H1 (cell line): ENCODE measurements at regions not wholly inside any gene's neighbourhood (a gene's known extent, or its start where the extent isn't known, plus 50 kb on each side); places are given as distances from the start of the nearest gene placed in this dataset.

Experiments used
- FOSL1 ChIP-seq: IDR thresholded peaks from 2 replicates; pipeline ENCODE4 v1.6.1; 2011; ENCODE audit warnings: mild to moderate bottlenecking, low read depth, low read length, moderate library complexity; ENCODE audit not compliant: insufficient read depth
- GTF2F1 ChIP-seq: IDR thresholded peaks from 2 replicates; pipeline ENCODE4 v1.6.1; 2012; ENCODE audit warnings: low read depth, low read length, improper control_type of control experiment, borderline replicate concordance
- JUN ChIP-seq: IDR thresholded peaks from 2 replicates; pipeline ENCODE4 v1.6.1; 2011; ENCODE audit warnings: low read depth, mild to moderate bottlenecking, improper control_type of control experiment, low read length
- NANOG ChIP-seq: IDR thresholded peaks from 2 replicates; pipeline ENCODE4 v1.6.1; 2011; ENCODE audit warnings: low read length, low read depth, mild to moderate bottlenecking, inconsistent platforms; ENCODE audit not compliant: insufficient read depth, poor library complexity, severe bottlenecking
- PHF8 ChIP-seq: fragments of 200-600 bp; sonication (generic); conservative IDR thresholded peaks from 2 replicates; pipeline ENCODE4 v1.7.1; 2012; ENCODE audit warnings: low read depth, mild to moderate bottlenecking, inconsistent platforms, low read length, moderate library complexity
- SP2 ChIP-seq: IDR thresholded peaks from 2 replicates; pipeline ENCODE4 v1.6.1; 2012; ENCODE audit warnings: mild to moderate bottlenecking, low read length, inconsistent platforms

- TF ChIP-seq FOSL1, result no peak
- no peak for TF ChIP-seq NANOG
- no peak for TF ChIP-seq SP2
- no peak for TF ChIP-seq JUN
- TF ChIP-seq GTF2F1, result no peak
- TF ChIP-seq PHF8, result no peak
Observed at GRCh38 chr11:39435641-39436040, 2023.8 kb downstream of the LRRC4C start (continued).
